Stimulated activated CD4-positive, alpha-beta T cell treated with anti-CD3 and anti-CD28 coated beads, Interleukin-4, amount 100 ng/mL, for 24 hours (primary cell): ENCODE measurements at regions not wholly inside any gene's neighbourhood (a gene's known extent, or its start where the extent isn't known, plus 50 kb on each side); places are given as distances from the start of the nearest gene placed in this dataset.

Source experiments
- DNase-seq: peaks from one replicate; pipeline ENCODE4 v3.0.0-alpha.2; 2020

DNA sequence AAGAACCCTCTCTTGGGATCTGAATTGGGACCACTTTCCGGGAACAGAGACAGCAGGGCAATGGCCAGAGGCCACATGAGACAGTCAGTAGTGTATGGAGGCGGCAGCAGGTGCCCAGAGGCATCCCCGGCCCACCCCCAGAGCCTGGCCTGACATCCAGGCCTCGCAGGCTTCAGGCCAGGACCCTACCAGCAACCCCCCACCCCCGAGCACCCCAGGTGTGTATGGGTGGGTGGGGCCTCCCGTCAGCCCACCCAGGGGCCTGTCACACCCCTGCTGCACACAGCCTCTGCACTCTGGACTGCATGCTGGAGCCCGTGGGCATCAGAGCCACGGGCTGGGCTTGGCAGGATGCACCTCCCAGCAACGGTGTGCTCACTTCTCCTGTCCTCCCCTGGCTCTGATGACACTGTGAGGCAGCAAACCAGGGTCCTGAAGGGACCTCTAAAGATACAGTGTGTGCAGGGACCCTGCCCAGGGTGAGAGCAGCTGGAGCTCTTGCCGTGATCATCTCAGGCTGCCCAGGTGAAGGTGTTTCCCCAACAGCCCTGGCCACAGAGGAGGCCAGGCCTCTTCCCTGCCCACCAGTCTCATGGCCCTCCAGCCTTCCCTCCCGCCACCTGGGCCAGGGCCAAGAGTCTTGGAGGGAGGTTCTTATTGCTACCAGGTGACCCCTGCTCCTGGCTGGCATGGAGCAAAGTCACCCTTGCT, 88.8 kb upstream of the SEPTIN5 start:
- no peak for DNase-seq

DNA sequence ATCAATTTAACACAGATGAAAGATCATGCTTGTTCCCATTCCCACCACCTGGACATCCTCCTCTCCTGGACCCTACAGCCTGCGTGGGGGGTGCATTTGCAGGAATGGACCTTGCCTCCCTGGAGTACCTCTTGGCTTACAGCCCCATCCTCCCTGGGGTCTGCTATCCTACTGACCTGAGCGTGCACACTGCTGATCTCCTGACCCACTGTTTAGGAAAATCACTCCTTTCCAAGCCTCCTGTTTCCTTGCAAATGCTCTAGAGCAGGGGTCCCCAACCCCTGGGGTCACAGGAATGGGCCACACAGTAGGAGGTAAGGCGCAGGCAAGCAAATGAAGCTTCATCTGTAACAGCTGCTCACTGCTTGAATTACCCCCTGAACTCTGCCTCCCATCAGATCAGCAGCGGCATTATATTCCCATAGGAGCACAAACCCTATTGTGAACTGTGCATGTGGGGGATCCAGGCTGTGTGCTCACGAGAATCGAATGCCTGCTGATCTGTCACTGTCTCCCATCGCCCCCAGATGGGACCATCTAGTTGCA, 88.2 kb upstream of the SEPTIN5 start:
- no peak for DNase-seq

DNA sequence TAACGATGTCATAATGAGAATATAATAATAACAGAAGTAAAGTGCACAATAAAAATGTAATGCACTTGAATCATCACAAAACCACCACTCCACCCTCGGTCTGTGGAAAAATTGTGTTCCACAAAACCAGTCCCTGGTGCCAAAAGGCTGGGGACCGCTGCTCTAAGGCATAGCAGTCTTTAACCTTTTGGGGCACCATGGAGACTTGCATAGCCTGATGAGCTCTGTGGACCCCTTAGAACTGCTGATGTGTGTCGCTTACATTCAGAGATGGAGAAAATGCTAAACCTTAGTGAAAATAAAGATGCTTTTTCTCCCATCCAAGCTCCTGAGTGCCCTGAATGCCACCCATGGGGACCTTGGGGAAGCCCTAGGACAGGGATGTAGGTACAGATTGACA, 87.6 kb upstream of the SEPTIN5 start:
- DNase-seq = no peak

DNA sequence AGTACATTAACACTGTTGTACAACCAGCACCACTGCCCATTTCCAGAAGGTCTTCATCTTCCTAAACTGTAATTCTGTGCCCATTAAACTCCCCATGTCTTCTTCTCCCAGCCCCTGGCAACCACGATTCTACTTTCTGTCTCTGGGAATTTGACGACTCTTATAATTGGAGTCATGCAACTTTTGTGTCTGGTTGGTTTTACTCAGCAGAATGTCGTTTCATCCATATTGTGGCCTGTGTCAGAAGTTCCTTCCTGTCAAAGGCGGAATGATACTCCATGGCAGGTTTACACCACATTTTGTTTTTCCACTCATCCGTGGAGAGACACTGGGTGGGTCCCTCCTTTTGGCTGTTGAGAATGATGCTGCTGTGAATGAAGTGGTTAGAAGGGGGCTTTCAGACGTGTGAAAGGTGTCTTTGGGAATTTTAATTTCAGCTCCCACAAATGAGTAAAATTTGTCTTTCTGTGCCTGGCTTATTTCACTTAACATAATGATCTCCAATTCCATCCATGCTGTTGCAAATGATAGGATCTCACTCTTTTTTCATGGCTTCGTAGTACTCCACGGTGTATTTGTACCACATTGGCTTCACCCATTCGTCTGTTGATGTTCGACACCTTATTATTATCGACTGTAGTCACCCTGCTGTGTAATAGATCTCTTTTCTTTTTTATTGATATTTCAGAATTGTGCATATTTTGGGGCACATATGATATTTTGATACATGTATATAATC, 86.1 kb upstream of the SEPTIN5 start:
- no peak for DNase-seq

DNA sequence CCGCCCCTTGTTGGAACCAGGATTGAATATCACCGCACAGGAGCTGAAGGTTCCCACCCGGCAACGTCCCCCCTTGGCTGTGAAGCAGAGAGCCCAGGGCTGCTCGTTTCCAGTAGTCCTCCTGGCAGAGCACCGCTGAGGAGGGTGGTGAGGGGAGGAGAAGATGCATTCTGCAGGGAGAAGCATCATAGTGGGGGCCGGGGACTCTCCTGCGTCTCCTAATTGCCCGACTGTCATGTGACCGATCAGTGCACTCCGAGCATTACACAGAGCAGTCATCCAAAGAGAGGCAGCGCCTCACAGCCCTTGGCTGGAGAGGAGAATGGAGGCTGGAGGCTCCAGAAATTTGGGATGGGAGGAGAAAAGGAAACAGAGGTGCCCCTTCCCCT, 85.0 kb upstream of the SEPTIN5 start:
- DNase-seq = no peak

DNA sequence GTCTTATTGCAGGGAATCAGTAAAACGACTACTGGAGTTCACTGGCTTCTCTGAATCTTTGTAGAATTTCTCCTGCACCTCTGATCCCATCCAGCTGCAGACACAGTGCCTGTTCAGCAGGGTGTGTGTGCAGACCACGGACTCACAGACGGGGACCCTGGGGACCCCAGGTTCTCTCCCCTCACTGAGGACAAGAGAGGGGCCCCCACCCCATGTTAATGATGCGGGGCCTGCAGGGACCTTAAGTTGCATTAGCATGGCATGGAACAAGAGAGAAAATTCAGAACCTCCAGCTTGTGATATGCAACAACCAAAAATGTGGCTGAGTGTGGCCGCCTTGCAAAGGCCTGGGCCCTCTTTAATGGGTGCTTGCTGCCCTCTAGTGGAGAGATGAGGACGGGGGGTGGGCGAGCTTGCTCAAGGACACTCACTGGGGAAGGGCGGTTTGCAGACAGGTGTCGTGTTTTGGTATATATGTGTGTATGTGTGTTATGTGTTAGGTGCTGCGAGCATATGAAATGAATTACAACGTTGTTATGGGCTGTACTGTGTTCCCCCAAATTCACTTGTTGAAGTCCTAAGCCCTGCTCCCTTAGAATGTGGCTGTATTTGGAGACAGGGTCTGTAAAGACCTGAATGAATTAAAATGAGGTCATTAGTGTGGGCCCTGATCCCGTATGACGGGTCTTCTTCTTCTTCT, 84.4 kb upstream of the SEPTIN5 start:
- DNase-seq = peak; percentile 91

DNA sequence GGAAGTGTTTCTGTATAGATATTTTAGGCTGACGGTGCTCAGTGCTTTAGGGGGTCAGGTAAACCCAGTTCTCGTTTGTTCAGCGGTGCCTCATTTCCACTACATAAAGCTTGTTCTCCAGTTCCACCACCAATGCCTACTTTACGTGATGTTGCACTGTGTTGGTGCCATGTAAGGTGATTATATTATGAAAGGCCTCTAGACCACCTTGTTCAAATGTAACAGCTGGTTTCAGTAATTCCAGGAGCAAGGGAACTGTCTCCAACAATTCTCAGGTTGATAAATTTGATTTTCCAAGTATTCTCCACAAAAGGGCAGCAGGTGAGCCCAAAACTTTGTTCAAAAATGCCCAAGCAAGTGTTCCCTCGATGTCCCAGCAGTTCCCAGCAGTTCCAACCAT, 83.7 kb upstream of the SEPTIN5 start:
- no peak for DNase-seq

DNA sequence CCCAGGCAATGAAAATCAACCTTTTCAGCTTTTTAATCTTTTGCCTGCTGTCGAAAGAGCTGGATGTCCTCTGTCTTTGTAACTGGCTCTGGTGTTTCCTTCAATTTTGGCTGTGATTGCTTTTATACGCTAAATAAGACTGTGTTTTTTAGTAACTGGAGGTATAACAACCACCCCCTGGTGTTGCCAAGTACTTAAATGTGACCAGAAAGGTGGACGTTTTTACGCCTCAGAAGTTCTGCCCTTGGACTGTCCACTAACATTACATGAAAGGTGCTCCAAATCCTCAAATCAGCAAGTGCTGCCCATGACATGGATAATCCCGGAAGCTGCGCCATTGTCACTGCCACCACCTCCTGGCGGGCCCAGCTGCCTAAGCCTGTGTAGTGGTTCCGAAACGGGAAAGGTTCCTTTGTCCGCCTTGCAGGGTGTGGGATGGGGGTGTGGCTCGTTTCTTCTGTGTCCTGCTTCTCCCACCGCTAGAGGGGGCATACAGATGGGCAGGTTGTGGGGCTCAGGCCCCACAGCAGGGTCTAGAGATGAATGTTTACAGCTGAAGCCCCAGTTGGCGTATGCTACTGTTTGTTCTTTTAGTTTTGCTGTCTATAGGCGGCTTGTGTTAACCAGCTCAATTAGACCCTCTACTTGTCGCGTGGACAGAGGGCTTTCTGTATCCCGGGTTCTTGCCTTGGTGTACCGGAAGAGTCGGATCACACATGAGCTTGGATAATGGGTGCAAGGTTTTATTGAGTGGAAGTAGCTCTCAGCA, 82.2 kb upstream of the SEPTIN5 start:
- DNase-seq = no peak

DNA sequence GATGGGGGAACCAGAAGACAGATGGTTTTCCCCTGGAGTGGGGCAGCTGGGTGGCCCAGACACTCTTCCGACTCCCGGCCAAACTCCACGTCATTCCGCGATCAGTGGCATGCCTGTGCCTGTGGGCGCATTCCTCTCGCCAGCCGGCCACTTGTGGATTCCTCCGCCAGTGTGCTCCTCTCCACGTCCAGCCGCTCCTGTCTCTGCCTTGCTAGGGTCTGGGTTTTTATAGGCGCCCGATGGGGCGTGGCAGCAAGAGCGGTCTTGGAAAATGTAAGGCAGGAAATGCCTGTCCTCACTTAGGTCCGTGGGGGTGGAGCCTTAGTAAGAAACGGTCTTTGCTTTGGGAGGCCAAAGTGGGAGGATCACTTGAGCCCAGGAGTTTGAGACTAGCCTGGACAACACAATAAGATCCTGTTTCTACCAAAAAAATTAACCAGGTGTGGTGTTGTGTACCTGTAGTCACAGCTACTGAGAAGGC, 81.6 kb upstream of the SEPTIN5 start:
- no peak for DNase-seq

DNA sequence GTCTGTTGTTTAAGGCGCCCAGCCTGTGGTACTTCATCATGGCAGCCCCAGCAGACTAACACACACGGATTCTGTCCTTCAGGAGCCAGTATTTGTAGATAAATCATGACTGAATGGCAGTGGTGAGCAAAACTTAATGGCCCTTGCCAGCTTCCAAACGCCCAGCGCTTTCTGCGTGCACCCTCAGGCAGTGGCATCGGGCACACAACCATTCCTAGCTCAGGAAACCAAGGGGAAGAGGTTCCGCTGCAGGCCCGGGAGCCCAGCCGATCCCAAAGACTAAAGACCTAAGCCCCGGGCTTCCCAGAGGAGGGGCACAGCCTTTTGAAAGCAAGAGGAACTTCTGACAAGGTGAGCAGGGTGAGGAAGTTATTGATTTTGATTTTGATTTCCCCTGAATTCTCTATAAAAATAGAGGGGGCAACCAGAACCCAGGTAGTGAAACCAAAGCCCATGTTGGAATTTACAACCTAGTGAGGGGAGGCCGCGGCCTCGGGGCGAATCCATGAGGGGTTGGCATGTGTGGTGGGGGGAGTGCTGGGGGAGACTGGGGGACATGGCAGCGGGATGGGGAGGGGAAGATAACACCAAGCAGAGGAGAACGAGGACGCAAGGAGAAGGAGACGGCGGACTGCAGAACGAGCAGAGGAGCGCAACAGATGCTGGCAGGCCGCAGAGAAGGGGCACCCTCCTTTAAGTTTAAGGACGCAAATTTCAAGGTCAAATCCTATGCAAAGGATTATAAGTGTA, 79.9 kb upstream of the SEPTIN5 start:
- no peak for DNase-seq

DNA sequence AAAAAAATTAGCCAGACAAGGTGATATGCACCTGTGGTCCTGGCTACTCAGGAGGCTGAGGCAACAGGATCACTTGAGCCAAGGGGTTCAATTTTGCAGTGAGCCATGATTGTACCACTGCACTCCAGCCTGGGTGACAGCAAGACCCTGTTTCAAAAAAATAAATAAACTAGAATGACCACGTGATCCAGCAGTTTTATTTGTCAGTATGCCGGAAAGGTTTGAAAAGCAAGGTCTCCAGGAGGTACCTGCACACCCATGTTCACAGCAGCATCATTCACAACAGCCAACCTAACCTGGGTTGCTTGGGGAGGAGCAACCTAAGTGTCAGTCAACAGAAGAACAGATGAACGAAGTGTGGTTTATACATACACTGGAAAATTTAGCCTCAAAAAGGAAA, 78.7 kb upstream of the SEPTIN5 start:
- no peak for DNase-seq

DNA sequence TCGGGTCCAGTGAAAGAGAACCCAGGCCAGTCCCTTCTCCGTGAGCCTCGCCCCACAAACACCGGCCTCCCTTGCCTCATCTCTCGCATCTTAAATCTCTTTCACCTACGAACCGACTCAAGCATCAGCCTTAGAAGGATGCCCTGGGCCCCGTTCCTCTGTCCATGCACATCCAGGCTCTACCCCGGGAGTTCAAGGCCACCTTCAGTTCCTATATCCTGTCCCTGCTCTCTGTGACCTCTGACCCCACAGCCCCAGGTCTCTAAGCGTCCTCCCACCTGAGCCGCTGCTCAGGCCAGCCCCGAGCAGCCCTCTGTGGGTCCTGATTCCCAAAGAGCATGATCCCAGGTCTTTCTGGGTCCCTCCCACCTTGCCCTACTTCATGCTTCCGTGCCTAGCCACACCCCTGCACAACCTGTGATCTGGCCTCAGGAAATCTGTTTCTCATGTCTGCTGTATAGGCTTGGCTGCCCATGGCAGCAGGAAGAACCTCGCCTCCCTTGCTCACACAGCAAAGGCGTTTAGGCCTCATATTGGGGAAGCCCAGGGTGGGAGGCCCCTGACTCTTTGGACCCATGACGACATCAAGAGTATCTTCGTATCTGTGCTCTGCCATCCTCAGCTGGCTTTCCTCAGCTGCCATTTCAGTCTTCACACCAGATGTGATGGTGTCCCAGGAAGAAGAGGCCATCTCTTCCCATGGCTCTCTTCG, 77.5 kb upstream of the SEPTIN5 start:
- no peak for DNase-seq

DNA sequence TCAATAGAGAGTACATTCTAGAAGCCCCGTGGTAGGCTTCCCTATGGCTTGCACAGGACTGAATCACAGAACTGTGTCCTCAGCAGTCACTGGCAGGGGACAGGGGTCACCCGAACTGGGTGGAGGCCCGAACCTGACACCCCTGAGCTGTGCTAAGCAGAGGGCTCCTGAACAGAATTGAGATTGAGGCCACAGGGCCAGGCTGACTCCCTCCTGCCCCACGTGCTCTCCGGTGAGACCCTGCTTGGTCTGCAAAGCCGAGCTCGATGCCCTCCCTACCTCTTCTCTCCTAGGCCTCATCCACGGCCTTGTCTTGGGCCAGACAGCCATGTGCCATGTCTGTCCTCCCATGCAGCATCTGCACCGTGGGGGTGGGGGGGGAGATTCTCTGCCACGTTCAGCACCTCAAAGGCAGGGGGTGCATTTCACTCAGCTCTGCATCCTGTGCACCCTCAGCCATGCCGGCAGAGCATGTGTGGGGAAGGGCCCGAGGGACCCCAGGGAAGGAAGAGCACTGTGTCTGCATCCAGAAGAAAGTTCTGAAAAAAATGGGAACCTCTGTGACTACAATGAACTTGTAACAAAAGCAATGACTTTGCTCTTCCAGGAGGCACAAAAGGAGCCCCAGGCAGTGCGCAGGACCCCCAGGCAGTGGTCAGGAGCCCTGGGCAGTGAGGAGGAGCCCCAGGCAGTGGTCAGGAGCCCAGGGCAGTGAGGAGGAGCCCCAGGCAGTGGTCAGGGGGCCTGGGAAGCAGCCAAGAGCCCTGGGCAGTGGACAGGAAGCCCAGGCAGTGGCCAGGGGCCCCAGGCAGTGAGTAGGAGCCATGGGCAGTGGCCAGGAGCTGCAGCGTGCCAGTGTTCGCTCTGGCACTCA, 76.7 kb upstream of the SEPTIN5 start:
- no peak for DNase-seq

DNA sequence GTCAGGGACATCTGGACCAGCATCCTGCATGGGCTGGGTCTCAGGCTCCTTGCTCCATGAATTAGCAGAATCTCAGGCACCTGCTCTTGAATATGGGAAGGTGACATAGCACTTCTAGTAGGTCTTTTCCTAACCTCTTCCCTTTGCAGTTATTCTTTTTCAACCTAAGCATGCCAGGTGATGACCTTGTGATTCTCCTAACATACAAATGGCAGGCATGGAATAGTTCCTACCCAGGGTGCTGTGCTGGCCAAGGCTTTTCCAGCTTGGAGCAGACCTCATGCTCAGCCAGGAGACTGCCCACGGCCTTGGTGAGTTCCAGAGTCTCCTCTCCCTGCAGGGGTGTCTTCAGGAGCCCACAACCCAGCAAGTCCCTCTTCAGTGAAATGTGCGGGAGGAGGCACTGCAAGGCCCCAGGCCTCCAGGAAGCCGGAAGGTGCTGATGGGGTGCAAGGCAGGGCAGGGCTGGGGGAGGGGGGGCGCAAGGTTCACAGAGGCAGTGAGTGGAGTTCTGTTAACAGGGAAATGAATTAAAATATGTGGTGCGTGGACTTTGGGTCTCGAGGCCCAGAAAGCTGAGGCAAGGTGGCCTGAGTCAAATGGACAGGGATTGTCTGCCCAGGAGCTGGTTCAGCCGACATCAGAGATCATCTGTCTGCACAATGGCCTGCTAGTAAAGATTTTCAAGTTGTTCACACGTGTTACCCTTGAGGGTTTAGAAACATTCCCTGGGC, 75.9 kb upstream of the SEPTIN5 start:
- no peak for DNase-seq

DNA sequence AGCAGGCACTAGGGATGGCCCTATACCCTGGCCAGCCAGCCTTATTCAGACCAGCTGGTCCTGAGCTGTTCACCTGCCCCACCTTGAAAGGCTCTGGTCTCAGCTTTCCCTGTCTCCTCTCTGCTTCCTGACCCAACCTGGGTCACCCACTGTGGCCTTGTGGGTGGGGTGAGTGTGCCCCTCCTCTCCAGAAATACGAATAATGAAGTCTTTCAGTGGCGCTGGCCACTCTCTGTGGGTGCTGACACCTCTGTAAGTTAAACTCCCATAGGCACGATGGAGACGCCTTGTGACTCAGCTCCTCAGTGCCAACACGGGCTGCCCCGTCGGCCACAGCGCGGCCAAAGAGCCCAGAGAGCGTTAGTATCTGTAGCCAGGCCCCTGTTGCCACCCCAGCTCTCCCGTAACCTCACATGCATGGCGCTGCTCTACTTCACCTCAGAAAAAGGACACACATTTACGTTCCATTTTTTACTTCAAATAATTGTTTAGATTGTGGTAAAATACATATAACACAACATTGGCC, 74.6 kb upstream of the SEPTIN5 start:
- no peak for DNase-seq

DNA sequence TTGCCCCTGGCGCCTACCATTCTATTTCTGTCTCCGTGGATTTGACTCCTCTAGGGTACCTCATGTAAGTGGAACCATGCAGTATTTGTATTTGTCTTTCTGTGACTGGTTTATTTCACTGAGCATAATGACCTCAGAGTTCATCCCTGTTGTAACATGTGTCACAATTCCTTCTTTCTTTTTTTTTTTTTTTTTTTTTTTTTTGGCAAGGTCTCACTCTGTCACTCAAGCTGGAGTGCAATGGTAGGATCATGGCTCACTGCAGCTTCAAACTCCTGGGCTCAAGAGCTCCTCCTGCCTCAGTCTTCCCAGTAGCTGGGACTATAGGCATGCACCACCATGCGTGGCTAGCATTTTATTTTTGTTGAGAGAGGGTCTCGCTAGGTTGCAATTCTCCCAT, 74.0 kb upstream of the SEPTIN5 start:
- DNase-seq = no peak

DNA sequence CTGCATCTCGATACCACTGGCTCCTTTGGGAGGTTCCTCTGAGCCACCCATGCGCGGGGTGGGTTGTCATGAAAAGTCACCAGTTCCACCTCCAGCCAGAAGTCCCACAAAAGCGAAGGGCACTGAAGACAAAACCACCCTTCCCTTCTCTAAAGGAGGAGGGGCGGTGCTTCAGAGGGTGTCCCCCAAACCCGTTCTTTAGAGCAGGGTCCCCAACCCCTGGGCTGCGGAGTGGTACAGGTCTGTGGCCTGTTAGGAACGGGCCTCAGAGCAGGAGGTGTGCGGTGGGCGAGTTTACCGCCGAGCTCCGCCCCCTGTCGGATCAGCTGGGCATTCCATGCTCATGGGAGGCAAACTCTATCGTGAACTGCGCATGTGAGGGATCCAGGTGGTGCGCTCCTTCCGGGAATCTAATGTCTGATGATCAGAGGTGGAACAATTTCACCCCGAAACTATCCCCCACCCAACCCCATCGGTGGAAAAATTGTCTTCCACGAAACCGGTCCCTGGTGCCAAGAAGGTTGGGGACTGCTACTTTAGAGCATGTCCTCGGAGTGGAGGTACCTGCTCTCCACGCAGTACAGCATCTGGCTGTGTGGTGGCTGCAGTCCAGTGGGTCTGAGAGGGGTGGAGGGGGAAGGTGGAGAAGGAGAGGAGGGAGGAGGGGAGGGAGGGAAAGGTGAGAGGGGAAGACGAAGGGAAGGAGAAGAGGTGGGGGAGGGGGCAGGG, 72.9 kb upstream of the SEPTIN5 start:
- DNase-seq = no peak

DNA sequence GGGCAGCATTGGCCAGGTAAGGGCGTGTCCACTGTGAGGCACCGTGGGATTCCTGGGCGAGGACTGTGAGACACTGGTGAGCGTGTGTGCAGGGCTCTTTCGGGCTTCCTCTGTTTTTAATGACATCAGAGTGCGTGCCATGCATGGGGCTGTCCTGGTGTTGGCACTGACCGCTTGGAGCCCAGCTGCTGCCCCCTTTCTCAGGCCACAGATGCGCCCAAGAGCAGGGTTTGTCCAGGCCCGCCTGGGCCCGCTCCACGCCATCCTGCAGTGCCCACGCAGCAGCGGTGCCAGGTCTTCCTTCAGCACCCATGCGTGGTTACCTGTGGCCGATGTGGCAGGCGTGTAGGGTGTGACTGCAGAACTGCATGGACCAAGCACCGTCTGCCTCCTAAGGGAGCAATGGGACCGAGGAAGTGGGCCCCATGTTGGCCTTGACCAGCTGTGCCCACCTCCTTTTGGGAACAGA, 72.3 kb upstream of the SEPTIN5 start:
- no peak for DNase-seq
